ENCODE measurements at regions not wholly inside any gene's neighbourhood (a gene's known extent, or its start where the extent isn't known, plus 50 kb on each side); places are given as distances from the start of the nearest gene placed in this dataset.

GRCh38 chr6:51494342-51494741 lies 593.1 kb downstream of the PKHD1 start:
- intact Hi-C loops (cut with DNase I; ENCODE audit: low total_unique reads): no loop called here
- no peak for DNase-seq
- Histone ChIP-seq H3K27me3 (no peaks in the 10 kb centered on the region), H3K4me1 (peaks cover 0 to 4% (median 0%) of the 10 kb centered on the region in 4 donors), H3K36me3 (no peaks in the 10 kb centered on the region), H3K4me3 (no peak overlapping the region), H3K9me3 (no peaks in the 10 kb centered on the region), H3K27ac (no peak overlapping the region)
- 77 to 87% (median 80%) methylated on average over 5 of the region's 5 CpGs for WGBS, 5 donors
- TF ChIP-seq EP300 (IDR thresholded peaks at IDR 0.05): no peak
- no peak for TF ChIP-seq POLR2AphosphoS5 (IDR thresholded peaks at IDR 0.05)
- no peak for TF ChIP-seq POLR2A (IDR thresholded peaks at IDR 0.05)
- peak in 1 of 7 experiments; percentile 11 for TF ChIP-seq CTCF (IDR thresholded peaks at IDR 0.05)

GRCh38 chr6:51495096-51495495 lies 592.3 kb downstream of the PKHD1 start:
- Histone ChIP-seq H3K27me3 (no peaks in the 10 kb centered on the region), H3K27ac (no peak overlapping the region), H3K4me1 (peaks cover 0 to 4% (median 0%) of the 10 kb centered on the region in 4 donors), H3K9me3 (no peaks in the 10 kb centered on the region), H3K4me3 (no peak overlapping the region), H3K36me3 (no peaks in the 10 kb centered on the region)
- TF ChIP-seq POLR2A (IDR thresholded peaks at IDR 0.05) (no peak), CTCF (IDR thresholded peaks at IDR 0.05) (no peak), POLR2AphosphoS5 (IDR thresholded peaks at IDR 0.05) (no peak), EP300 (IDR thresholded peaks at IDR 0.05) (no peak)
- WGBS, 5 donors: 40 to 51% (median 43%) methylated on average over 4 of the region's 4 CpGs
- intact Hi-C loops (cut with DNase I; ENCODE audit: low total_unique reads): no loop called here
- peak in 1 of 2 donors; percentile 27 for DNase-seq

DNA sequence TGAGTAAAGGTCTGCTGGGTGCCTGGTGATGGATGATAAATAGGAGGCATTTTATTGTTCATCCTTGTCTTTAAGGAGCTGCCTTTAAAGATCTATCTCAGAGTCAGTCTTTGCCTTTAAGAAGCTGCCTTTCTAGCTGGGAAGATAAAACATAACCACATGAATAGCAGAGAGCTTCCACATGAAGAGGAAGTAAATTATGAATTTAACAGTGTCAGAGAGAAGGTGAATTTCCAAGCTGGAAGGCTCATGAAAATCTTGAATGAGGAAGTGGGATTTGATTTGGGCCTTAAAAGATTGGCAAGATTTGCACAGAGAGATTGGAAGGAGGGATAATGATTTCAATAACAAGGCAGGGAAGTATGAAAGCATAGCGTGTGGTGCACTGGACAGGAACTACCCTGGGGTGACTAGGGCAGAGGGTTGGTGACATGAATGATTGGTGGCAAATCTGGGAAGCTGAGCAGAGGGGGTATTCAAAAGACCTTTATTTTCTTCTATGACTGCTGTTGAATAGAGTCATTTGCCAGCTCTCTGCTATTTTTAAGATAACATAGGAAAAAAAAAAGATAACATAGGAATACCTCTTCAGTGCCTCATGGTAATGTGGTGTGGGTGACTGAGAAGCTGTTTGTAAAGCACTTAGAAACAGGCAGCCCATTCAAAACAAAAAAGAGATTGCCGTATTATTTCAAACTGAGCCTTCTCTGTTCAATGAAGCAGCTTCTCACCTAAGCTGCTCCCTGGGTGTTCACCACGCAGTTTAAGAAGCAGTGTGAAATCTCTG lies 591.6 kb downstream of the PKHD1 start:
- no peaks in the 10 kb centered on the region for H3K27me3 ChIP-seq
- no peak for DNase-seq
- H3K4me3 ChIP-seq: no peak overlapping the region
- no peak overlapping the region for H3K27ac ChIP-seq
- 34 to 54% (median 38%) methylated on average over 3 of the region's 3 CpGs for WGBS, 5 donors
- intact Hi-C loops (cut with DNase I; ENCODE audit: low total_unique reads): no loop called here
- TF ChIP-seq POLR2AphosphoS5 (IDR thresholded peaks at IDR 0.05): no peak
- TF ChIP-seq POLR2A (IDR thresholded peaks at IDR 0.05): no peak
- no peak for TF ChIP-seq CTCF (IDR thresholded peaks at IDR 0.05)
- TF ChIP-seq EP300 (IDR thresholded peaks at IDR 0.05): no peak
- no peaks in the 10 kb centered on the region for H3K36me3 ChIP-seq
- H3K4me1 ChIP-seq: peaks cover 0 to 4% (median 0%) of the 10 kb centered on the region in 4 donors
- no peaks in the 10 kb centered on the region for H3K9me3 ChIP-seq

GRCh38 chr6:51502996-51503395 lies 584.4 kb downstream of the PKHD1 start:
- Histone ChIP-seq H3K36me3 (no peaks in the 10 kb centered on the region), H3K4me3 (no peak overlapping the region), H3K27me3 (no peaks in the 10 kb centered on the region), H3K9me3 (no peaks in the 10 kb centered on the region), H3K4me1 (no peaks in the 10 kb centered on the region), H3K27ac (no peak overlapping the region)
- intact Hi-C loops (cut with DNase I; ENCODE audit: low total_unique reads): no loop called here
- no peak for DNase-seq
- 31 to 68% (median 48%) methylated on average over 1 of the region's 1 CpG for WGBS, 5 donors
- no peak for TF ChIP-seq POLR2A (IDR thresholded peaks at IDR 0.05)
- no peak for TF ChIP-seq POLR2AphosphoS5 (IDR thresholded peaks at IDR 0.05)
- no peak for TF ChIP-seq EP300 (IDR thresholded peaks at IDR 0.05)
- no peak for TF ChIP-seq CTCF (IDR thresholded peaks at IDR 0.05)

Data from stomach (tissue), 8 donors.